Adipocyte (in vitro differentiated cells): ENCODE measurements at regions not wholly inside any gene's neighbourhood (a gene's known extent, or its start where the extent isn't known, plus 50 kb on each side); places are given as distances from the start of the nearest gene placed in this dataset.
A peak's percentile ranks its signal among the peaks of the same experiment; 100 is the strongest.
"Not testable (repeated sequence)": the region's sequence is repeated elsewhere in the genome, so short reads cannot be mapped to it uniquely, and the experiment has no call there.

Experiments used
- DNase-seq: peaks from one replicate; pipeline ENCODE4 v3.0.0-alpha.2; 2015; ENCODE audit warnings: low read depth
- H3K27me3 ChIP-seq: replicated peaks from 2 replicates; pipeline ENCODE4 v1.7.0; 2013; ENCODE audit warnings: mild to moderate bottlenecking, low read length, moderate library complexity; ENCODE audit not compliant: control insufficient read depth, insufficient read depth
- H3K36me3 ChIP-seq: 2 replicates; pipeline ENCODE4 v1.7.0; 2013; ENCODE audit warnings: low read length, mild to moderate bottlenecking, moderate library complexity; ENCODE audit not compliant: control insufficient read depth, insufficient read depth, severe bottlenecking
- H3K4me1 ChIP-seq: 2 replicates; pipeline ENCODE4 v1.7.0; 2013; ENCODE audit warnings: mild to moderate bottlenecking, low read length, moderate library complexity; ENCODE audit not compliant: control insufficient read depth, insufficient read depth
- H3K4me3 ChIP-seq: 2 replicates; pipeline ENCODE4 v1.7.0; 2013; ENCODE audit warnings: mild to moderate bottlenecking, low read length, moderate library complexity
- H3K9ac ChIP-seq: 2 replicates; pipeline ENCODE4 v1.7.0; 2013; ENCODE audit warnings: mild to moderate bottlenecking, low read length, moderate library complexity
- H3K9me3 ChIP-seq: 2 replicates; pipeline ENCODE4 v1.7.0; 2013; ENCODE audit warnings: mild to moderate bottlenecking, low read length, moderate library complexity; ENCODE audit not compliant: control insufficient read depth

DNA sequence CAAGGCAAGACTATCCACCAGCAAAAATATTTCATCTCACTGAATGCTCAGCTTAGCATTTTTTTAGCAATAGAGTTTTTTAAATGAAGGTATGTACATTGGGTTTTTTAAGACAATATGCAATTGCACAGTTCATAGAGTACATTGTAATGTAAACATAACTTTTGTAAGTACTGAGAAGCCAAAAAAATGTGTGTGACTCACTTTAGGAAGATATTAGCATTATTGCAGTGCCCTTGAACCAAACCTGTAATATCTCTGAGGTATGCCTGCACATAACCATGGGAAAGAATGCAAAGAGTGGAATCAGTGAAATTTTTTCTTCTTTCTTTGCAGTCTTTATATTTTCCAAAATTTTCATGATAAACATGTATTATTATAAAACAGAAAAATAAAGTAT is 1533.3 kb upstream of the WWC1 start:
- no peak for DNase-seq
- Histone ChIP-seq H3K27me3 (no peaks in the 10 kb centered on the region), H3K9ac (no peak overlapping the region), H3K36me3 (no peaks in the 10 kb centered on the region), H3K4me3 (no peak overlapping the region), H3K4me1 (no peaks in the 10 kb centered on the region), H3K9me3 (peaks cover 6% of the 10 kb centered on the region)

DNA sequence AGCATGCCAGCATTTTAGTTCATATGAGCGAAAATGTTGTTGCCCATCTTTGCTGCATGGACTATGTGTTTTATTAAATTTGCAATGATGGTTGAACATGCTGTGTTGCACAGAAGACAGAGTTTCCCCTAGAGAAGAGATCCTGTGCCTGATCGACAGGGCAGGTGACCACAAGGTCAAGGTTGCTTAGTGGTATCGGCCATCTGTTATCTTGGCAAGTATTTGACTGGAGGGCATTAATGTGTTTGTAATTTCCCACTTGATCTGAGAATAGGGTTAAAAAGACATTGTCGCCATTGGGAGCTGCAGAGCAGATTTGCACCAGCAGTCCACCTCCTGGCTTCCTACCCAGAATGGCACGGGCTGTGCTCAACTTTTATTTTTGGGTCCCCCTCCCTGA is 1523.6 kb upstream of the WWC1 start:
- no peak overlapping the region for H3K9ac ChIP-seq
- peaks cover 19% of the 10 kb centered on the region for H3K9me3 ChIP-seq
- no peaks in the 10 kb centered on the region for H3K27me3 ChIP-seq
- H3K36me3 ChIP-seq: no peaks in the 10 kb centered on the region
- H3K4me1 ChIP-seq: peaks cover 6% of the 10 kb centered on the region
- H3K4me3 ChIP-seq: no peak overlapping the region
- DNase-seq: no peak

DNA sequence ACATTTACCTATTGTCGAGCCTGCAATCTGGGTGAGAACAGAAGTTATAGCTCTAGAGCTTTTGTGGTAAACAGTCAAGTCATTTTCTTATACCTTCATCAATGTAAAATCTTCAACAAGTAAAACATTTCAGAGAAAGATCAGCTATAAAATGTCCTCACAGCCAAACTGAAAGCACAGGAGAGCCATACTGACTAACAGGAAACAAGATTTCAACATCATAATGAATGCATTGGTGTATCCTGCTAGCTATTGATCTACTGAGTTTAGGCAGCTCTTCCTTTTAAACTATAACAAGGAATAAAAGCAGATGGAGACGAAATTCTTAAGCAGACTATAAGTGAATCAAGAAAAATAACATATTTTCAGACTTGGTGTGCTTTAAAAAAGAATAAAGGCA is 1522.9 kb upstream of the WWC1 start:
- H3K36me3 ChIP-seq: no peaks in the 10 kb centered on the region
- no peak overlapping the region for H3K9ac ChIP-seq
- no peak overlapping the region for H3K4me3 ChIP-seq
- H3K4me1 ChIP-seq: peaks cover 12% of the 10 kb centered on the region
- no peaks in the 10 kb centered on the region for H3K27me3 ChIP-seq
- no peak for DNase-seq
- peaks cover 19% of the 10 kb centered on the region for H3K9me3 ChIP-seq

DNA sequence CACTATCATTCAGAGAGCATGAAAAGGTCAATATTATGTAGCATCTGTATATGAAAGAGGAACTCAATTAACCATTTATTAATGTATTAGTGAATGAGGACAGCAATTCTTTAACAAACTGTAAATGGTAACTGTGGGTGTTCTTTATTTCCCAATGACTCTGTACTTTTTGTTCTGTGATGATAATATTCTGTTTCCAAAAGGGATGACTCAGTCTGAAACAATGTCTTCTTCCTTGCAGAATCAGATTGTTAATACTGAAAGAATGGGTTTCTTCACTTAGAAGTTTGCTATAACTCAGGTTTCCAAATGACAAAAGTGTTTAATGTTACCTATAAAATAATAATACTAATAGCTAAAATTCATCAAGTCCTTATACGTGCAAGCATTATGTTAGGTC is 1518.7 kb upstream of the WWC1 start:
- peaks cover 12% of the 10 kb centered on the region for H3K4me1 ChIP-seq
- no peak overlapping the region for H3K9ac ChIP-seq
- DNase-seq: peak; percentile 5
- H3K36me3 ChIP-seq: no peaks in the 10 kb centered on the region
- H3K4me3 ChIP-seq: peak overlapping the region; percentile 50
- H3K9me3 ChIP-seq: peaks cover 19% of the 10 kb centered on the region
- H3K27me3 ChIP-seq: no peaks in the 10 kb centered on the region

DNA sequence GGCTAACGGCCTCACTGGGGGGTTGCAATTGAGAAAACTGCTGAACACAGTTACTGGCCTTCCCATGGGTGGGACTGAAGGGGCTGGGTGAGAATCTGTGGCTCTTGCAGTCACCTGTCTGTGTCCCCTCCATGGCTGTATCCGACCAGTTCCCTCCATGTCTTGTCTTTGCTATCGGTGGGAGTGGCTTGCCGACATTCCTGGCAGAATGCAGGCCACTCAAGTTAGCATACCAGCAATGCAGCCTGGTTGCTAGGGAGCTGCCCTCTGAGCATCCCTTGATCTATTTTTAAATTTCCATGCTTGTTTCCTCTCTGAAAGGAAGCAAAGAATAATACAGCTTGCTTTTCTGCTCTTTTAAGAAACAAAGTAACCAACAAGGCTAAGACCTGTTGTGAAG is 1509.7 kb upstream of the WWC1 start:
- Histone ChIP-seq H3K36me3 (no peaks in the 10 kb centered on the region), H3K4me3 (no peak overlapping the region), H3K27me3 (no peaks in the 10 kb centered on the region), H3K4me1 (no peaks in the 10 kb centered on the region), H3K9ac (no peak overlapping the region), H3K9me3 (no peaks in the 10 kb centered on the region)
- DNase-seq: no peak

DNA sequence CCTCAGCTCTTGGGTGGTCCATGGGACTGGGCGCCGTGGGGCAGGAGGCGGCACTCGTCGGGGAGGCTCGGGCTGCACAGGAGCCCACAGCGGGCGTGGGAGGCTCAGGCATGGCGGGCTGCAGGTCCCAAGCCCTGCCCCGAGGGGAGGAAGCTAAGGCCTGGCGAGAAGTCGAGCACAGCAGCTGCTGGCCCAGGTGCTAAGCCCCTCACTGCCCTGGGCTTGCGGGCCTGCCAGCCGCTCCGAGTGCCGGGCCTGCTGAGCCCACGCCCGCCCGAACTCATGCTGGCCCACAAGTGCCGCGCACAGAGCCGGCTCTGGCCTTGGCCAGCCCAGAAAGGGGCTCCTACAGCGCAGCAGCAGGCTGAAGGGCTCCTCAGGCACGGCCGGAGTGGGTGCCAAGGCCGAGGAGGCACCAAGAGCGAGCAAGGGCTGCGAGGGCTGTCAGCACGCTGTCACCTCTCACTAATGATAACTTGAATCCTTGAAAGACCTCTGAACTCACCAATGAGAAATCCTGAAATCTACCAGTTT is 1506.8 kb upstream of the WWC1 start:
- no peak for DNase-seq
- no peaks in the 10 kb centered on the region for H3K4me1 ChIP-seq

DNA sequence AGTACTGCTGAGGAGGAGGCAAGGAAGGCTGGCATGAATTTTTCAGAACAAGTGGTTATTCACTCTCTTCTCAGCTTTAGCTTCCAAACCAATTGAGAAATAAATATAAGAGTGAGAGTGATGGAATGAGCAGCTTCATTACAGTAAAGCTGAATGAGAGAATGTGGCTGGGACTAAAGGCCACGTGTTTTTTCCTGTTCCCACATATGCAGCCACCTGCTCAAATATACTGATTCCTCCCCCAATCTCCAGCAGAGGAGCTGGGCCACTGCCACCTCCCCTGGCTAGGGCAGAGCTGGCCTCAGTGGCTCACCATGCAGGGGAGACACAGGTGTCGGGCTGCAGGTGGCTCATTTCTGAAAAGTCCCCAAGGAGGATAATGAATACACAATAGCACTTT is 1505.3 kb upstream of the WWC1 start:
- Histone ChIP-seq H3K9me3 (no peaks in the 10 kb centered on the region), H3K36me3 (no peaks in the 10 kb centered on the region), H3K4me1 (no peaks in the 10 kb centered on the region), H3K4me3 (no peak overlapping the region), H3K27me3 (no peaks in the 10 kb centered on the region), H3K9ac (no peak overlapping the region)
- DNase-seq: no peak

More for the DNA sequence above, 1506.8 kb upstream of the WWC1 start:
- Histone ChIP-seq H3K27me3 (no peaks in the 10 kb centered on the region), H3K36me3 (no peaks in the 10 kb centered on the region), H3K9me3 (no peaks in the 10 kb centered on the region), H3K9ac (no peak overlapping the region), H3K4me3 (no peak overlapping the region)

DNA sequence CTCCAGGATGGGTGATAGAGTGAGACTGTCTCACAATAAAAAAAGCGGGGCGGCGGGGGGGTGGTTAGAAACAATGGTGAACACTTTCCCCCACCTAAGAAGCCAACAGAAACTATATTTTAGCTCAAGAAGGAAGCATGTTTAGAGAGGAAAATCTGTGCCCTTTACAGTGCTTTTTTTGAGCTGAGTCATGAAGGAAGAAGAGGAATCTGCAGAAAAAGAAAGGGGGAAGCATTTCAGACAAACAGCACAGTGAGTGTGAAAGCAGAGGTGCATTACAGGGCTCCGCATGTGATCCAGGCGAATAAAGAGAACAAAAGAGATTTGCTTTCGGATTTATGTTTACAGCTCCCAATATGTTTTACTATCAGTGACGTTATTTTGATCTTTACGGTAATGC is 1504.6 kb upstream of the WWC1 start:
- no peak overlapping the region for H3K4me3 ChIP-seq
- no peak overlapping the region for H3K9ac ChIP-seq
- no peaks in the 10 kb centered on the region for H3K27me3 ChIP-seq
- DNase-seq: no peak
- no peaks in the 10 kb centered on the region for H3K36me3 ChIP-seq
- H3K9me3 ChIP-seq: no peaks in the 10 kb centered on the region
- no peaks in the 10 kb centered on the region for H3K4me1 ChIP-seq

DNA sequence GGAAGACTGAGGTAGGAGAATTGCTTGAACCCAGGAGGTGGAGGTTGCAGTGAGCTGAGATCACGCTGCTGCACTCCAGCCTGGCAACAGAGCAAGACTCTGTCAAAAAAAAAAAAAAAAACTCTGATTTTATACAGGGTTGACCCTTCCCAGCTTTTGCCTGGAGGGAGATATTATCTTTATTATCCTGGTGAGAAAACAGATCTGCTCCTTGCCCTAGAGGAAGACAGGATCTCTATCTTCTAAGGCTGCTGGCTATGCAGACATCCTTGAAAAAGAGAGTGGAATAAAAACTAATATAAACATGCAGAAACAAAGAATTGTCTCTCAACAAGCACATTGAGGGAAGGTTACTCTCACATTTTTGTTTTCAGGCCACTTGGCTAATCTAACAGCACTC is 1503.4 kb upstream of the WWC1 start:
- no peak for DNase-seq
- no peaks in the 10 kb centered on the region for H3K9me3 ChIP-seq
- H3K4me1 ChIP-seq: no peaks in the 10 kb centered on the region

DNA sequence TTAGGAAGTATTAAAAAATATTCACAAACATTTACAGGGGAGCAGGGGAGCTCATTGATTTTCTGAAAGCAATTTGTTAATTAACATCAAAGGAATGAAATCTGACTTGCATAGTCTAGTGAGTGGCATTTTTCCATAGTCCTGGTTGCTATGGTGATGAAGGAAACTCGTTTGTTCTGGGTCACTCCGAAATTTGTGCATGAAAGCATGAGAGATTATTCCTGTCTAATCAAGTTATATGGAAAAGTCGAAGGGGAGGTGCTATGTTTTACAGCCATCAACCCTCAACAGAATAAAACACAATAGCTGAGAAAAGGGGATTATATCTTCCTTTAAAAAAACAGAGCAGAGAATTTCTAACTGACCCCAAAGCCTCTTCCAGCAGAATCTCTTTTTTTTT is 1495.7 kb upstream of the WWC1 start:
- H3K4me3 ChIP-seq: no peak overlapping the region
- H3K36me3 ChIP-seq: no peaks in the 10 kb centered on the region
- no peak for DNase-seq
- no peaks in the 10 kb centered on the region for H3K27me3 ChIP-seq
- H3K9me3 ChIP-seq: peaks cover 2% of the 10 kb centered on the region
- no peaks in the 10 kb centered on the region for H3K4me1 ChIP-seq
- H3K9ac ChIP-seq: no peak overlapping the region

More for the DNA sequence above, 1503.4 kb upstream of the WWC1 start:
- H3K4me3 ChIP-seq: no peak overlapping the region
- H3K27me3 ChIP-seq: no peaks in the 10 kb centered on the region
- no peaks in the 10 kb centered on the region for H3K36me3 ChIP-seq
- H3K9ac ChIP-seq: no peak overlapping the region

DNA sequence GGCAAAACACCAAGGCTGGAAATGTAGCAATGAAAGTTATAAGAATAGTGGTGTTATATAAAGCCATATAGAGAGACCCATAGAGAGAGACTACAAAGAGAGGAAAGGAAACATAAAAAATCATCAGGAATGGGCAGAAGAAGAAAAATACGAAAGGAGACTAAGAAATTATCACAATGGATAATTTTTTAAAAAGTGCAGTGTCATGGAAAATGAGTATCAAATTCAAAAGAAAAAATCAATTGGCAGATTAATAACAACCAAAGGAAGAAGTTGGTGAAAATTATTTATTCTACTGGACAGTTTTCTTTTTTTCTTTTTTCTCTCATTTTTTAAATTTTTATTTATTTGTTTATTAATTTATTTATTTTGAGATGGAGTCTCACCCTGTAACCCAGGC is 1488.4 kb upstream of the WWC1 start:
- no peak for DNase-seq
- Histone ChIP-seq H3K27me3 (no peaks in the 10 kb centered on the region), H3K4me3 (no peak overlapping the region), H3K36me3 (no peaks in the 10 kb centered on the region), H3K9me3 (peaks cover 4% of the 10 kb centered on the region), H3K4me1 (no peaks in the 10 kb centered on the region), H3K9ac (no peak overlapping the region)

DNA sequence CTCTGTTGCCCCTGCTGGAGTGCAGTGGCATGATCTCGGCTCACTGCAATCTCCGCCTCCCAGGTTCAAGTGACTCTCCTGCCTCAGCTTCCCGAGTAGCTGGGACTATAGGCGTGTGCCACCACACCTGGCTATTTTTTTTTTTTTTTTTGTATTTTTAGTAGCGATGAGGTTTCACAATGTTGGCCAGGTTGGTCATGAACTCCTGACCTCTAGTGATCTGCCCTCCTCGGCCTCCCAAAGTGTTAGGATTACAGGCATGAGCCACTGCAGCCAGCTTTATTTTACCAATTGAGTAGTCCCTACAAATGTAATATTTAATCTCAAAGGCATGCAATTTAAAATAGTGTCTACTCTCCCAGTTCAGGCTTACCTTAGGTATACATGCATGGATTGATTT is 1487.2 kb upstream of the WWC1 start:
- not testable (repeated sequence) for DNase-seq, H3K9me3 ChIP-seq, H3K27me3 ChIP-seq, H3K36me3 ChIP-seq, H3K4me3 ChIP-seq, H3K9ac ChIP-seq, H3K4me1 ChIP-seq
